ENCODE measurements at regions not wholly inside any gene's neighbourhood (a gene's known extent, or its start where the extent isn't known, plus 50 kb on each side); places are given as distances from the start of the nearest gene placed in this dataset.

DNA sequence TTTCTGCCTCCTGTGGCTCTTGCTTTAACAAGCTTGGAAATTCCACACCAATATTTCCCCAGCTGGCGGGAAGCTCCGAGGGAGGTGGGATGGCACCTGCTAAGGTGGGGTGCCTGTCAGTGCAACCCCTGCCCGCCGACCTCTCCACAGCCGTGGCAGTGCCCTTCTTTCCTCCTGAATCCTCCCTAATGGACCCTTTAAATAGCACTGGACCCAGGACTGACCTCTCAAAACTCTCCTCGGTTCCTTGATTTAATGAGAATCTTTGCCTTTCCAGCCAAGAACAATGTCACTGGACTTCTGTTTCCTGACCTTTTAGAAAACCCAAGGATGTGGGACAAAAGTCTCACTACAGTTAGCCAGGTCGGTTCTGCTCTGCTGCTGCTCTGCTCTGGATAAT lies 63.2 kb upstream of the EXOC6 start:
- Mint-ChIP-seq H3K4me3 (no peak overlapping the region), H3K27ac (no peak overlapping the region), H3K9me3 (no peaks in the 10 kb centered on the region), H3K27me3 (peaks cover 9% of the 10 kb centered on the region), H3K36me3 (ENCODE audit: low read depth) (no peaks in the 10 kb centered on the region), H3K4me1 (ENCODE audit: low read depth) (no peaks in the 10 kb centered on the region)
- H3K36me3 ChIP-seq (ENCODE audit: insufficient read depth, low read length) = no peaks in the 10 kb centered on the region
- TF ChIP-seq, protein P1, sequence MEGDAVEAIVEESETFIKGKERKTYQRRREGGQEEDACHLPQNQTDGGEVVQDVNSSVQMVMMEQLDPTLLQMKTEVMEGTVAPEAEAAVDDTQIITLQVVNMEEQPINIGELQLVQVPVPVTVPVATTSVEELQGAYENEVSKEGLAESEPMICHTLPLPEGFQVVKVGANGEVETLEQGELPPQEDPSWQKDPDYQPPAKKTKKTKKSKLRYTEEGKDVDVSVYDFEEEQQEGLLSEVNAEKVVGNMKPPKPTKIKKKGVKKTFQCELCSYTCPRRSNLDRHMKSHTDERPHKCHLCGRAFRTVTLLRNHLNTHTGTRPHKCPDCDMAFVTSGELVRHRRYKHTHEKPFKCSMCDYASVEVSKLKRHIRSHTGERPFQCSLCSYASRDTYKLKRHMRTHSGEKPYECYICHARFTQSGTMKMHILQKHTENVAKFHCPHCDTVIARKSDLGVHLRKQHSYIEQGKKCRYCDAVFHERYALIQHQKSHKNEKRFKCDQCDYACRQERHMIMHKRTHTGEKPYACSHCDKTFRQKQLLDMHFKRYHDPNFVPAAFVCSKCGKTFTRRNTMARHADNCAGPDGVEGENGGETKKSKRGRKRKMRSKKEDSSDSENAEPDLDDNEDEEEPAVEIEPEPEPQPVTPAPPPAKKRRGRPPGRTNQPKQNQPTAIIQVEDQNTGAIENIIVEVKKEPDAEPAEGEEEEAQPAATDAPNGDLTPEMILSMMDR (IDR thresholded peaks at IDR 0.05) = no peak
- H3K9me3 ChIP-seq (ENCODE audit: control insufficient read depth in 1 of 2, insufficient read depth in 1 of 2, low read length in 2 of 2) = no peaks in the 10 kb centered on the region
- no peak overlapping the region for H3K27ac ChIP-seq (ENCODE audit: low read depth in 1 of 2, low read length in 2 of 2)
- no peak overlapping the region for H3K4me3 ChIP-seq (ENCODE audit: low read length)
- intact Hi-C loops (cut with DNase I, micrococcal nuclease) = no loop called here
- ChIA-PET POLR2A (no interaction called here), CTCF (no interaction called here)
- no peak for DNase-seq
- ATAC-seq (ENCODE audit: poor library complexity) = no peak
- H3K27me3 ChIP-seq (ENCODE audit: control insufficient read depth in 1 of 2, insufficient read depth in 2 of 2, low read length in 2 of 2) = peaks cover 0 to 4% of the 10 kb centered on the region in 2 experiments
- H3K4me1 ChIP-seq (ENCODE audit: insufficient read depth, low read length) = no peaks in the 10 kb centered on the region

DNA sequence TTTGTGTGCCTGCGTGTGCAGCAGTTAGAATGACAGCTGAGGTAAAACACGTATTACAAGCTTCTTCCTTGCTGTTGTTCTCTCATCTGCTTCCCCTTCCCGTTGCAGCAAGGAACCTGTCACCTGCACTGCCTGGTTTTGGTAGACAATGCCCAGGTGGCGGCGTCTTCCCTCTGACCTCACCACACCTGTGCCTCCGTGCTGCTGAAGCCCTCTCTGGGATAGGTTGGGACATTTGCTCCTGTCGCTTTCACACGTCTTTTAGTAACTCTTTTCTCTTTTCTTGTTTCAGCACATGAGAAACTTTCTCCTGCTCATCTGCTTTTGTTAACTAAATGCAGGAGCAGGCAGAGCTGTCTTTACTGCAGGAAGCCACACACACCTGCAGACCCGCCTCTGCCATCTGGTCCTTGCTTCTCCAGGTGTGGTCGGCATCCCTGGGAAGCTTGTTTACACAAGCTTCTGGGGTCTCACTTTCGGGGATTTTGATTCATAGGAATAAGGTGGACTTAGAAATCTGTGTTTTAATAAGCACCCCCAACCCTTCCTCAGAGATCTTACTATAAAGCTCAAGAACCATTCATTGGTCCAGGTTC lies 60.7 kb upstream of the EXOC6 start:
- peaks cover 0 to 7% of the 10 kb centered on the region in 2 experiments for H3K27me3 ChIP-seq (ENCODE audit: control insufficient read depth in 1 of 2, insufficient read depth in 2 of 2, low read length in 2 of 2)
- H3K36me3 Mint-ChIP-seq (ENCODE audit: low read depth) = no peaks in the 10 kb centered on the region
- no peaks in the 10 kb centered on the region for H3K9me3 ChIP-seq (ENCODE audit: control insufficient read depth in 1 of 2, insufficient read depth in 1 of 2, low read length in 2 of 2)
- H3K27ac ChIP-seq (ENCODE audit: low read depth in 1 of 2, low read length in 2 of 2) = no peak overlapping the region
- H3K4me3 ChIP-seq (ENCODE audit: low read length) = no peak overlapping the region
- ChIA-PET POLR2A (no interaction called here), CTCF (no interaction called here)
- no peaks in the 10 kb centered on the region for H3K36me3 ChIP-seq (ENCODE audit: insufficient read depth, low read length)
- intact Hi-C loops (cut with DNase I, micrococcal nuclease) = no loop called here
- no peaks in the 10 kb centered on the region for H3K9me3 Mint-ChIP-seq
- DNase-seq (no peak), ATAC-seq (ENCODE audit: poor library complexity) (no peak)
- H3K4me1 Mint-ChIP-seq (ENCODE audit: low read depth) = no peaks in the 10 kb centered on the region
- H3K27me3 Mint-ChIP-seq = peaks cover 14% of the 10 kb centered on the region
- H3K4me1 ChIP-seq (ENCODE audit: insufficient read depth, low read length) = no peaks in the 10 kb centered on the region
- TF ChIP-seq, protein P1 (IDR thresholded peaks at IDR 0.05) = no peak
- H3K4me3 Mint-ChIP-seq = no peak overlapping the region
- H3K27ac Mint-ChIP-seq = no peak overlapping the region

DNA sequence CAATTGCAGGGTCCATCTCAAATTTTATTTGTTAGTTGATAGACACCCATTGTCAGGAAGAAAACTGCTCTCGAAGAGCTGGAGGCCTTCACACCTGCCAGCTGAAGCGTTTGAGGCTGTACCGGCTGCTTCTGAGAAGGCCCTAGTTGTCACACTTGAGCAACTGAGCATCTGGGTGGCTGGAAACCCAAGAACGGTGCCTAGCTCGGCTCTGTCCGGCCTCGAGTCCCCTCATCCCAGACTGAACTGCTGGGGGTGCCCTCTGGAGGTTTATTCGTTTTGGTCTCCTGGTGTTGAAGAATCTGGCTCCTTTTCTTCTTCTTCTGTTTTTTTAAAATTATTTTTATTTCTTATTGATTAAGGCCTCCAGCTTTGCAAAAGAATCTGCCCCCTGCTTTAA lies 59.3 kb upstream of the EXOC6 start:
- H3K27me3 ChIP-seq (ENCODE audit: control insufficient read depth in 1 of 2, insufficient read depth in 2 of 2, low read length in 2 of 2) = peaks cover 0 to 9% of the 10 kb centered on the region in 2 experiments
- Mint-ChIP-seq H3K27me3 (peaks cover 20% of the 10 kb centered on the region), H3K4me1 (ENCODE audit: low read depth) (no peaks in the 10 kb centered on the region), H3K27ac (no peak overlapping the region), H3K36me3 (ENCODE audit: low read depth) (no peaks in the 10 kb centered on the region), H3K9me3 (no peaks in the 10 kb centered on the region), H3K4me3 (no peak overlapping the region)
- H3K4me3 ChIP-seq (ENCODE audit: low read length) = no peak overlapping the region
- H3K36me3 ChIP-seq (ENCODE audit: insufficient read depth, low read length) = no peaks in the 10 kb centered on the region
- TF ChIP-seq, protein P1 (IDR thresholded peaks at IDR 0.05) = no peak
- POLR2A ChIA-PET = interaction anchor here (0.6 kb wide), 1 partner anchor 10 kb away, joined by 3 read pairs; no protein-coding TSS in a partner anchor
- intact Hi-C loops (cut with DNase I, micrococcal nuclease) = no loop called here
- no peak overlapping the region for H3K27ac ChIP-seq (ENCODE audit: low read depth in 1 of 2, low read length in 2 of 2)
- no peak for DNase-seq
- CTCF ChIA-PET = no interaction called here
- no peaks in the 10 kb centered on the region for H3K4me1 ChIP-seq (ENCODE audit: insufficient read depth, low read length)
- ATAC-seq (ENCODE audit: poor library complexity) = no peak
- no peaks in the 10 kb centered on the region for H3K9me3 ChIP-seq (ENCODE audit: control insufficient read depth in 1 of 2, insufficient read depth in 1 of 2, low read length in 2 of 2)
